Endodermal cell (in vitro differentiated cells): ENCODE measurements at regions not wholly inside any gene's neighbourhood (a gene's known extent, or its start where the extent isn't known, plus 50 kb on each side); places are given as distances from the start of the nearest gene placed in this dataset.

Experiments
- DNase-seq: peaks from one replicate; pipeline ENCODE4 v3.0.0-alpha.2; 2017
- H3K27ac ChIP-seq: 2 replicates; pipeline ENCODE4 v1.5.1; 2013; ENCODE audit warnings: mild to moderate bottlenecking, low read depth, low read length, moderate library complexity
- H3K27me3 ChIP-seq: 2 replicates; pipeline ENCODE4 v1.6.1; 2013; ENCODE audit warnings: mild to moderate bottlenecking, low read length, moderate library complexity; ENCODE audit not compliant: insufficient read depth, control insufficient read depth, poor library complexity, severe bottlenecking
- H3K36me3 ChIP-seq: 2 replicates; pipeline ENCODE4 v1.7.0; 2013; ENCODE audit warnings: mild to moderate bottlenecking, low read length, moderate library complexity; ENCODE audit not compliant: control insufficient read depth, insufficient read depth
- H3K4me1 ChIP-seq: one replicate; pipeline ENCODE4 v1.7.0; 2013; ENCODE audit warnings: low read length; ENCODE audit not compliant: control insufficient read depth, insufficient read depth
- H3K4me3 ChIP-seq: 2 replicates; pipeline ENCODE4 v1.5.1; 2013; ENCODE audit warnings: mild to moderate bottlenecking, low read length, moderate library complexity
- H3K9ac ChIP-seq: 2 replicates; pipeline ENCODE4 v1.6.1; 2013; ENCODE audit warnings: mild to moderate bottlenecking, low read length, moderate library complexity; ENCODE audit not compliant: poor library complexity, severe bottlenecking; ENCODE audit errors: extremely low read depth
- H3K9me3 ChIP-seq: 2 replicates; pipeline ENCODE4 v1.6.1; 2013; ENCODE audit warnings: mild to moderate bottlenecking, low read length, moderate library complexity; ENCODE audit not compliant: control insufficient read depth
- H3K27ac Mint-ChIP-seq: 2 replicates; pipeline ENCODE4 v1.8.0; 2020; ENCODE audit warnings: mixed read lengths
- H3K27me3 Mint-ChIP-seq: 2 replicates; pipeline ENCODE4 v1.8.0; 2021; ENCODE audit warnings: mild to moderate bottlenecking, mixed read lengths; ENCODE audit not compliant: insufficient read depth
- H3K36me3 Mint-ChIP-seq: 2 replicates; pipeline ENCODE4 v1.8.0; 2020; ENCODE audit warnings: low read depth, mixed read lengths
- H3K4me1 Mint-ChIP-seq: 2 replicates; pipeline ENCODE4 v1.8.0; 2020; ENCODE audit warnings: mixed read lengths
- H3K4me3 Mint-ChIP-seq: 2 replicates; pipeline ENCODE4 v1.8.0; 2020; ENCODE audit warnings: mild to moderate bottlenecking, moderate library complexity, mixed read lengths
- H3K9me3 Mint-ChIP-seq: 2 replicates; pipeline ENCODE4 v1.8.0; 2020; ENCODE audit warnings: mild to moderate bottlenecking, mixed read lengths
- CTCF ChIP-seq: fragments of 200-600 bp; sonication (generic); conservative IDR thresholded peaks from 2 replicates; pipeline ENCODE4 v1.5.0; 2021; ENCODE audit warnings: antibody characterized with exemption, mild to moderate bottlenecking
- WGBS, 2 experiments: methylation state at CpG; one replicate each; pipeline versions ENCODE4 v1.1.5 to v1.1.7; 2013; ENCODE audit warnings: missing lambda C conversion rate in 2 of 2, mixed read lengths in 1 of 2; ENCODE audit not compliant: insufficient coverage in 1 of 2, insufficient read length in 1 of 2; 5-methylcytosine and 5-hydroxymethylcytosine counted together

GRCh38 chr11:106426696-106427095 lies 349.2 kb downstream of the AASDHPPT start:
- Histone ChIP-seq H3K9ac (no peak overlapping the region), H3K4me1 (no peaks in the 10 kb centered on the region), H3K27me3 (no peaks in the 10 kb centered on the region), H3K4me3 (no peak overlapping the region), H3K27ac (no peak overlapping the region), H3K36me3 (no peaks in the 10 kb centered on the region), H3K9me3 (no peaks in the 10 kb centered on the region)
- no peak overlapping the region for H3K4me3 Mint-ChIP-seq
- H3K36me3 Mint-ChIP-seq: no peaks in the 10 kb centered on the region
- TF ChIP-seq CTCF: no peak
- H3K27ac Mint-ChIP-seq: no peak overlapping the region
- no peaks in the 10 kb centered on the region for H3K27me3 Mint-ChIP-seq
- no peak for DNase-seq
- H3K4me1 Mint-ChIP-seq: no peaks in the 10 kb centered on the region
- no peaks in the 10 kb centered on the region for H3K9me3 Mint-ChIP-seq

- DNase-seq: no peak
- Histone ChIP-seq H3K9ac (no peak overlapping the region), H3K4me1 (no peaks in the 10 kb centered on the region), H3K27ac (no peak overlapping the region), H3K27me3 (no peaks in the 10 kb centered on the region), H3K9me3 (no peaks in the 10 kb centered on the region), H3K4me3 (no peak overlapping the region), H3K36me3 (no peaks in the 10 kb centered on the region)
- WGBS, 2 experiments: 87 to 100% methylated on average over 1 of the region's 2 CpGs
- Mint-ChIP-seq H3K4me3 (no peak overlapping the region), H3K9me3 (no peaks in the 10 kb centered on the region), H3K36me3 (no peaks in the 10 kb centered on the region), H3K4me1 (no peaks in the 10 kb centered on the region), H3K27ac (no peak overlapping the region), H3K27me3 (no peaks in the 10 kb centered on the region)
- no peak for TF ChIP-seq CTCF
These were observed 350.3 kb downstream of the AASDHPPT start for GRCh38 chr11:106427736-106428135.

- TF ChIP-seq CTCF: no peak
These were observed 364.6 kb downstream of the AASDHPPT start for GRCh38 chr11:106442032-106442431.

More at GRCh38 chr11:106442032-106442431, 364.6 kb downstream of the AASDHPPT start:
- no peak for DNase-seq
- H3K9ac ChIP-seq: no peak overlapping the region
- Mint-ChIP-seq H3K27ac (no peak overlapping the region), H3K4me1 (peaks cover 6% of the 10 kb centered on the region), H3K36me3 (no peaks in the 10 kb centered on the region), H3K27me3 (no peaks in the 10 kb centered on the region), H3K9me3 (no peaks in the 10 kb centered on the region), H3K4me3 (no peak overlapping the region)
- no peaks in the 10 kb centered on the region for H3K27me3 ChIP-seq
- H3K9me3 ChIP-seq: no peaks in the 10 kb centered on the region
- WGBS, 2 experiments: no CpG with 5 or more reads among the region's 1 CpG
- H3K36me3 ChIP-seq: no peaks in the 10 kb centered on the region
- peaks cover 6% of the 10 kb centered on the region for H3K4me1 ChIP-seq
- H3K27ac ChIP-seq: no peak overlapping the region
- H3K4me3 ChIP-seq: no peak overlapping the region
